AG10803 (cell line): ENCODE measurements at regions not wholly inside any gene's neighbourhood (a gene's known extent, or its start where the extent isn't known, plus 50 kb on each side); places are given as distances from the start of the nearest gene placed in this dataset.

Experiments
- DNase-seq: peaks from one replicate; pipeline ENCODE4 v3.0.0; 2010; ENCODE audit warnings: low read depth
- H3K4me3 ChIP-seq: 2 replicates; pipeline ENCODE4 v1.5.1; 2011; ENCODE audit warnings: mild to moderate bottlenecking, low read length, control low read depth
- CTCF ChIP-seq: conservative IDR thresholded peaks from 2 replicates; pipeline ENCODE4 v1.5.1; 2011; ENCODE audit warnings: mild to moderate bottlenecking, low read length, control low read depth, inconsistent platforms

GRCh38 chr10:64313967-64314366, 792.8 kb downstream of the REEP3 start:
- no peak for DNase-seq
- TF ChIP-seq CTCF = no peak

GRCh38 chr10:64316416-64316815, 795.2 kb downstream of the REEP3 start:
- no peak for TF ChIP-seq CTCF

More at GRCh38 chr10:64313967-64314366, 792.8 kb downstream of the REEP3 start:
- no peak overlapping the region for H3K4me3 ChIP-seq

GRCh38 chr10:64316833-64317232, 795.6 kb downstream of the REEP3 start:
- no peak for DNase-seq
- H3K4me3 ChIP-seq = no peak overlapping the region
- no peak for TF ChIP-seq CTCF

More at GRCh38 chr10:64316416-64316815, 795.2 kb downstream of the REEP3 start:
- no peak overlapping the region for H3K4me3 ChIP-seq
- no peak for DNase-seq

- DNase-seq = no peak
- H3K4me3 ChIP-seq = no peak overlapping the region
- TF ChIP-seq CTCF = no peak
Observed at GRCh38 chr10:64320448-64320847, 799.2 kb downstream of the REEP3 start.

- no peak overlapping the region for H3K4me3 ChIP-seq
- no peak for TF ChIP-seq CTCF
Observed at GRCh38 chr10:64329510-64329909, 808.3 kb downstream of the REEP3 start.

GRCh38 chr10:64332551-64332950, 811.4 kb downstream of the REEP3 start:
- no peak for TF ChIP-seq CTCF
- H3K4me3 ChIP-seq = no peak overlapping the region
- DNase-seq = no peak

More at GRCh38 chr10:64329510-64329909, 808.3 kb downstream of the REEP3 start:
- no peak for DNase-seq

GRCh38 chr10:64334084-64334483, 812.9 kb downstream of the REEP3 start:
- TF ChIP-seq CTCF = no peak
- no peak for DNase-seq
- no peak overlapping the region for H3K4me3 ChIP-seq
